GM12865 (cell line): ENCODE measurements at regions not wholly inside any gene's neighbourhood (a gene's known extent, or its start where the extent isn't known, plus 50 kb on each side); places are given as distances from the start of the nearest gene placed in this dataset.
A peak's percentile ranks its signal among the peaks of the same experiment; 100 is the strongest.
"Not testable (repeated sequence)": the region's sequence is repeated elsewhere in the genome, so short reads cannot be mapped to it uniquely, and the experiment has no call there.

Source experiments
- DNase-seq: peaks from one replicate; pipeline ENCODE4 v3.0.0; 2010; ENCODE audit warnings: low read depth
- H3K4me3 ChIP-seq: 2 replicates; pipeline ENCODE4 v1.5.1; 2011; ENCODE audit warnings: mild to moderate bottlenecking, low read depth, low read length, control low read depth
- CTCF ChIP-seq: IDR thresholded peaks from 2 replicates; pipeline ENCODE4 v1.5.1; 2011; ENCODE audit warnings: low read length, control low read depth, low read depth, inconsistent platforms; ENCODE audit not compliant: insufficient read depth; ENCODE audit errors: missing control alignments

GRCh38 chr2:106009096-106009495 is 185.0 kb downstream of the UXS1 start:
- H3K4me3 ChIP-seq = no peak overlapping the region
- no peak for TF ChIP-seq CTCF
- no peak for DNase-seq

DNA sequence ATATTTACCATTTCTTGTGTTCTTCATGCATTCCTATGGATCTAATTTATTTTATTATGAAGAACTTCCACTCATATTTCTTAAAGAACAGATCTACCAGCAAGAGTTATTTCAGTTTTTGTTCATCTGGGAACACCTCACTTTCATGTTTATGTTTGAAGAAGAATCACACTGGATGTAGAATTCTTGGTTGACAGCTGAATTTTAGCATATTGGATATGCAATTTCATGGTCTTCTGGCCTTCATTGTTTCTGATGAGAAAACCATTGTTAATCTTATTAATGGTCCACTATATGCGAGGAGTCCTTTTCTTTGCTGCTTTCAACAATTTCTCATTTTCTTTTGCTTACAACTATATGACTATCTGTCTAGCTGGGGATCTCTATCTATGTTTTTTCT is 189.2 kb downstream of the UXS1 start:
- no peak overlapping the region for H3K4me3 ChIP-seq
- TF ChIP-seq CTCF = no peak
- DNase-seq = no peak

DNA sequence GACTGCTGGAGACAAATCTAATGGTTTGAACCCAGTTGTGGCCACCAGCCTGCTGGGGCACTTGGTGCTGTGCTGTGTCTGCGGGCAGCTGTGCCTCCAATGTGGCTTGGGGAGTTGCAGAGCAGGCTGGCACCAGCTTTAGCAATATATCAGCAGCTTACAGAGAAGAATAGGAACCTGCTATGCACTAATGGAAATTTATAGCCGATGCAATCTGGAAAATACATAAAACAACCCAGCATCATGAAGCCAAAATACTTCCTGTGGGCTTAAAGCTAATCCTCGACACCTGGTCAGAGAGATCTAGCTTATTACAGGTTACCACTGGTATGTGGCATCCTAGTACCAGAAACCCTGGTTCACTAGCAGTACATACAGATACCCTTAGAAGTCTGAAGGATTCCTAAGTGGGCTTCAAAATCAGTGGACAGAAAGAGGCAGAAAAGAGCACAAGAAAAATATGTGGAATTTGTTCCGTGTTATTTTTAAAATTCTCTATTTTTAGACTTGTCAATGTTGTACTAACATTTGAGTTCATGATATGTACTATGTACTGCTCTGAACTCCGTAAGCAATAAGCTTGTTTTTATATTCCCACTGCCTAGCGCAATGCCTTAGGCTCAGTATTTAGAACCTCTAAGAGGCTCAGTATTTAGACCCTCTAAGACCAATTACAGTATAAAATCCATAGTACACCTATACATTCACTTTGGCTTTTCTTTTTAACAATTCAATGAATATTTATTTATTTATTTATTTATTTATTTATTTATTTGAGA is 194.7 kb downstream of the UXS1 start:
- H3K4me3 ChIP-seq = no peak overlapping the region
- no peak for DNase-seq
- no peak for TF ChIP-seq CTCF

DNA sequence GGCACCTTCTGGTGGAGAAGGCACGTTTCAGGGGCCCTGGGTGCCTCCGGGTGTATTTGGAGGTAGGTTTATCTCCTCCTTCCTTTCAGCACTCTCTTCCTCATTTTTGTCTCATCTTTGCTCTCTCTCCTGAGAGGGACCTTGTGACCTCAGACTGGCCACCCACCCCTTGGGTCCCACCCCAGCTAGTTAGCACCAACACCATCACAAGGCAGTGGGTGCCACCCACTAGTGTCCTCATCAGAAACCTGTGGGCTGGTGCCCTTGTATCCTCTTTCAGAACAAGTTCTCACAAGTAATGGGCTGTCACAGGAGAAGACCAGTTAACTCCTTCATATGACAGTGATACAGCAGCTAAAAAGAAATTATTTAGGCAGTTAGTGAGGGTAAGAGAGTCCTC is 196.4 kb downstream of the UXS1 start:
- no peak for TF ChIP-seq CTCF
- no peak for DNase-seq
- H3K4me3 ChIP-seq = no peak overlapping the region

DNA sequence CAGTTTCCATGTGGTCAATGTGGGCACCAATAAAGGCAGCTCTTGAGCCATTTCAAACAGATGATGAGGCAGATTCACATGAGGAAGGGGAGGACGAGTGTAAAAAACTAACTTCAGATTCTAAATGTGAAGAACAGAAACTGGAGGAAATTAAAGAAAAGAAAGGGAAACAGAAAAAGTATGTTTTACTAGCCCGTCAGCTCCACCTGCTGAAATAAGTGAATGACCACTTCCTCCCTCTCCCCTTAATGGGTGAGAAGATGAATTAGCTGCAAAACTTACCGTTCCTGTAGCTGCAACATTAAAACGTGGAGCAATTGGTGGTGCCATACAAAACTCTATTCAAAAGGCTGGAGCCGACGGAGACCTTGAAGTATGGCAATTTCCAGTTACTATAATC is 203.5 kb downstream of the UXS1 start:
- H3K4me3 ChIP-seq = no peak overlapping the region
- DNase-seq = peak; percentile 40
- peak; percentile 24 for TF ChIP-seq CTCF

- H3K4me3 ChIP-seq = not testable (repeated sequence)
- peak; percentile 3 for DNase-seq
Measured at GRCh38 chr2:105989803-105990202, 204.3 kb downstream of the UXS1 start.

DNA sequence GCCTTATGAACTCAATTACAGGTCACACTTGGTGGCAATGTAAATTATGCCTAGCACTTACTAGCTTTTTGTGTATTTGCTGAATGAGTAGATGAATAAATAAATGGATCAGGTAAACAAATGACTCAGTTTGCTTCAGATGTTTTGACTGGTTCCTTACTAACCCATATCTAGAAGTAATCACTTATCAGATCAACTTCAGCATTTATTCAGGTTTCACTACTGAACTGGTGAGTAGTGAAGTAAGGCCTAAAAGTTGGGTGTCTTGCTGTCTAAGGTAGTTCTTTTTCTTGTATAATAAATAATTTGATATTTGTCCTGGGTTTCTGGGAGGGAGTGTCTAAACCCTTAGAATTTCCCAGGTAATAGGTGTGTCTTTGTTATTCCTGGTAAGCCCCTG is 205.0 kb downstream of the UXS1 start:
- H3K4me3 ChIP-seq = no peak overlapping the region
- no peak for TF ChIP-seq CTCF
- DNase-seq = no peak
